Neutrophil (primary cell): ENCODE measurements at regions not wholly inside any gene's neighbourhood (a gene's known extent, or its start where the extent isn't known, plus 50 kb on each side); places are given as distances from the start of the nearest gene placed in this dataset.

ENCODE experiments used
- H3K27ac ChIP-seq: fragments of 200-600 bp; sonication (generic); 2 replicates; pipeline ENCODE4 v1.5.1; 2016; ENCODE audit warnings: mild to moderate bottlenecking, moderate library complexity
- H3K27me3 ChIP-seq: fragments of 200-600 bp; sonication (generic); 2 replicates; pipeline ENCODE4 v1.6.0; 2016; ENCODE audit warnings: mild to moderate bottlenecking
- H3K36me3 ChIP-seq: fragments of 200-600 bp; sonication (generic); 2 replicates; pipeline ENCODE4 v1.5.1; 2017
- H3K4me1 ChIP-seq, 2 experiments: fragments of 200-600 bp in 1 of 2; sonication (generic) in 1 of 2; 1 replicate in 1 of 2; 2 replicates in 1 of 2; pipeline versions ENCODE4 v1.5.1 to v1.6.1; 2013 to 2016; ENCODE audit warnings: low read depth in 1 of 2, low read length in 1 of 2, mild to moderate bottlenecking in 1 of 2, moderate library complexity in 1 of 2; ENCODE audit not compliant: control insufficient read depth in 1 of 2, insufficient read depth in 1 of 2
- H3K4me3 ChIP-seq, 2 experiments: fragments of 200-600 bp in 1 of 2; sonication (generic) in 1 of 2; 1 replicate in 1 of 2; 2 replicates in 1 of 2; pipeline ENCODE4 v1.5.1; 2013 to 2016; ENCODE audit warnings: low read depth in 1 of 2, low read length in 1 of 2, mild to moderate bottlenecking in 1 of 2, moderate library complexity in 1 of 2
- H3K9me3 ChIP-seq: fragments of 200-600 bp; sonication (generic); 2 replicates; pipeline ENCODE4 v1.5.1; 2016
- TF ChIP-seq, protein P1 (sequence below): fragments of 200-600 bp; sonication (generic); IDR thresholded peaks from 2 replicates; pipeline ENCODE4 v1.5.1; 2016; ENCODE audit warnings: antibody characterized with exemption

DNA sequence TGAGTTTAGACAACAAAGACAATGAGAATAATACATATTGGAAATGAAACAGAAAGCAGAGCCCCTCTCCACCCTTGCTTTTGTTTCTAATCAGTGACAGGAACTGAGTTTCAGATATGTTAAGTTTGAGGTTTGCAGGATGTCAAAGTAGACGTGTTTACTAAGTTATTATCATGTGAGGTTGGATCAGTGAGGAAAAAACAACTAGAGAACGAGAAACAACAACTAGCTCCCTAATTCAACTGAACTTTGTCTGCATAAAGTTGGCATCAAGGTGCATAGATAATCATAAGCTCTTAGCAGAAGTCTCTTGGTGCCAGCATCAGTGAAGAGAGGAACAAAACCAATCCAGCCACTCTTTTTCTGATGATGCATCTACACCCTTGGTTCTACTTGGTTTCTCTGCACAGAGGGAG, 491.1 kb upstream of the NR2F2 start:
- Histone ChIP-seq H3K27me3 (no peaks in the 10 kb centered on the region), H3K27ac (no peak overlapping the region), H3K4me1 (no peaks in the 10 kb centered on the region), H3K9me3 (no peaks in the 10 kb centered on the region), H3K36me3 (no peaks in the 10 kb centered on the region), H3K4me3 (no peak overlapping the region)
- TF ChIP-seq, protein P1, sequence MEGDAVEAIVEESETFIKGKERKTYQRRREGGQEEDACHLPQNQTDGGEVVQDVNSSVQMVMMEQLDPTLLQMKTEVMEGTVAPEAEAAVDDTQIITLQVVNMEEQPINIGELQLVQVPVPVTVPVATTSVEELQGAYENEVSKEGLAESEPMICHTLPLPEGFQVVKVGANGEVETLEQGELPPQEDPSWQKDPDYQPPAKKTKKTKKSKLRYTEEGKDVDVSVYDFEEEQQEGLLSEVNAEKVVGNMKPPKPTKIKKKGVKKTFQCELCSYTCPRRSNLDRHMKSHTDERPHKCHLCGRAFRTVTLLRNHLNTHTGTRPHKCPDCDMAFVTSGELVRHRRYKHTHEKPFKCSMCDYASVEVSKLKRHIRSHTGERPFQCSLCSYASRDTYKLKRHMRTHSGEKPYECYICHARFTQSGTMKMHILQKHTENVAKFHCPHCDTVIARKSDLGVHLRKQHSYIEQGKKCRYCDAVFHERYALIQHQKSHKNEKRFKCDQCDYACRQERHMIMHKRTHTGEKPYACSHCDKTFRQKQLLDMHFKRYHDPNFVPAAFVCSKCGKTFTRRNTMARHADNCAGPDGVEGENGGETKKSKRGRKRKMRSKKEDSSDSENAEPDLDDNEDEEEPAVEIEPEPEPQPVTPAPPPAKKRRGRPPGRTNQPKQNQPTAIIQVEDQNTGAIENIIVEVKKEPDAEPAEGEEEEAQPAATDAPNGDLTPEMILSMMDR = no peak

DNA sequence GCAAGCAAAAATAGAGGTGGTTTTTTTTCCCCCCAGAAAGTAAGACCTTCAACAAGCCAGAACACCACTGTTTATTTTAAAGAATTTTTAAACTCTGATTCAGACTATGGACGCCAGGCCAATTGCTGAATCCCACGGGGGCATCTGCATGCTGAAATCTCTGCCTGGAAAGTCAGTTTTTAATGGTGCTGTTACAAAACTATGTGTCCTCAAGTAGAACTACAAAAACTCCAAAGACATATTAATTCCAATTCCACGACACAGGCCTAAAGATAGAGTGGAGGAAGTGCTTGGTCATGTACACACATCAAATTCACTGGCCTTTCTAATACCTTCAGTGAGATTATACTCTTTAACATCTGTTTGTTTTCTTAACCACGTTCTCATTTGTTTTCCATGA, 490.5 kb upstream of the NR2F2 start:
- no peaks in the 10 kb centered on the region for H3K36me3 ChIP-seq
- no peaks in the 10 kb centered on the region for H3K27me3 ChIP-seq
- no peak overlapping the region for H3K27ac ChIP-seq
- no peaks in the 10 kb centered on the region for H3K9me3 ChIP-seq
- H3K4me1 ChIP-seq = no peaks in the 10 kb centered on the region
- no peak overlapping the region for H3K4me3 ChIP-seq
- TF ChIP-seq, protein P1 = no peak

DNA sequence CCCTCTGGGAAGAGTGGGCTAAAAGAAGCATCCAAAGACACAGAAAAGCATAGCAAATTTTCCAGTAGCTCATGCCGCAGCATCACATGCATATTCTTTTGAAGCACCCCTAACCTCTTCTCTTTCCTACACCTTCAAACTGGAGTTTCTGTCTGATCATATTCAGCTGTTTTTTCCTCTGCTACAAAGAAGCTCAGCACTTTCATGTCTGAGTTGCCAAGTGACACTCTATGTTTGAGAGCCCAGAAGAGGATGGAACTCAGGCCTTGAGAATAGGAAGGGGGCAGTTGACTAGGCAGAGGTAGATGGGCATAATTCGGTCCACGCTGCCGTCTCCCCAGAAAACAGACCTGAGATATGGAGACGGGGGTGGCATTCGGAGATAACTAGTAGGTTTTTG, 489.6 kb upstream of the NR2F2 start:
- no peaks in the 10 kb centered on the region for H3K4me1 ChIP-seq
- no peak overlapping the region for H3K4me3 ChIP-seq
- H3K9me3 ChIP-seq = no peaks in the 10 kb centered on the region
- no peaks in the 10 kb centered on the region for H3K36me3 ChIP-seq
- TF ChIP-seq, protein P1 = no peak
- H3K27me3 ChIP-seq = no peaks in the 10 kb centered on the region
- no peak overlapping the region for H3K27ac ChIP-seq

DNA sequence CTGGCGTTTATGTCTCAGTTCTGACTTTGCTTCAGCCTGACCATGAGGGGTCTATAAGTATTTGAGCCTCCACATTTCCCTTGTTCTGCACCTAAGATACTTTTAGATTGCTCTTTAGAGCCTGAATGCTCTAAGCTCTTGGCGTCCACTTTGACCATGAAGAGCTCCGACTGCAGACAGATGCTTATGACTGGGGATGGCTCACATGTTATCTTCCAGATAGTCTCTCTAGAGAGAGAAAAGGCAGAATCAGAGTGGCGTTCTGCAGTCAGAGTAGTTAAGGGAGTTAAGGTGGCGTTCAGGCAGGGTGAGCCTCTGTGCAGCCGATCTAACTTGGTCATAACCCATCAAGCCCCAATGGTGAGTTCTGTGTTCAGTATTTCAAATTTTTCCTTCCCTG, 487.9 kb upstream of the NR2F2 start:
- H3K9me3 ChIP-seq = no peaks in the 10 kb centered on the region
- no peak overlapping the region for H3K27ac ChIP-seq
- H3K27me3 ChIP-seq = no peaks in the 10 kb centered on the region
- no peak overlapping the region for H3K4me3 ChIP-seq
- H3K36me3 ChIP-seq = no peaks in the 10 kb centered on the region
- TF ChIP-seq, protein P1 = no peak
- H3K4me1 ChIP-seq = no peaks in the 10 kb centered on the region

DNA sequence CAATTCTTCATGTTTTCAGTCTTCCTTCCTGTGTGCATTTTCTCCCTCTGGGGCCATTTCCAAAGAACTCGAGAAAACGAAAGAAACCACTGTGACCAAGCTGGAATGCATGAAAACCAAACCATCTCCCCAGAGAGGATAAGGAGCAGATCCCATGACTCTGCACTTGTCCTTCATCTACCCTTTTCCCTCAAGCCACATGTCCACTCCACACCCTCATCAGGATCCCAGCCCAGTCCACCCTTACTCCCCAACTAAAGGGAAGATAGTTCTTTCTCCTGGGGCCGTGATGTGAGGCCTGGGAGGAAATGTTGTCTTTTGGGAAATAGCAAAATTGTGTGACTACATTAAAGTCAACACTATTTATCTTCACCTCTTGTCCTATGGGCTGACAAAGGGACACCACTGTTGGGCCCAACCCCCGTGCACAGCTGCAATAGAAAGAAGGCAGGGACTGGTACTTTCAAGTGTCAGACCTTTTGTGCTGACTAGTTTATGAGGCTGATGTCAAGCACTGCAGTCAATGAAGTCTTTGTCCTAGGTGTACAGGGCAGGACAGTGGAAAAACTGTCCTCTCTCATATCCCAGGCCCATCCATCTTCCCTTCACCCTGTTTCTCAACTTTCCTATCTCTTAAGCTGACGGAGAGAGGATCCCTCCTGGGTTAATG, 487.1 kb upstream of the NR2F2 start:
- H3K27ac ChIP-seq = no peak overlapping the region
- TF ChIP-seq, protein P1 = no peak
- H3K36me3 ChIP-seq = no peaks in the 10 kb centered on the region
- H3K9me3 ChIP-seq = no peaks in the 10 kb centered on the region
- H3K27me3 ChIP-seq = no peaks in the 10 kb centered on the region
- no peaks in the 10 kb centered on the region for H3K4me1 ChIP-seq
- H3K4me3 ChIP-seq = no peak overlapping the region
